ENCODE measurements at regions not wholly inside any gene's neighbourhood (a gene's known extent, or its start where the extent isn't known, plus 50 kb on each side); places are given as distances from the start of the nearest gene placed in this dataset.

- TF ChIP-seq CTCF (IDR thresholded peaks at IDR 0.05) (no peak), POLR2A (IDR thresholded peaks at IDR 0.05) (no peak)
Observed at GRCh38 chr16:17548825-17549224, 78.1 kb upstream of the XYLT1 start.
